WTC11 (cell line): ENCODE measurements at regions not wholly inside any gene's neighbourhood (a gene's known extent, or its start where the extent isn't known, plus 50 kb on each side); places are given as distances from the start of the nearest gene placed in this dataset.

Experiments
- CBFB ChIP-seq: sonication (generic); formaldehyde crosslinking; IDR thresholded peaks from 2 replicates; pipeline ENCODE4 v1.8.1; 2022; ENCODE audit warnings: mild to moderate bottlenecking, low read depth, missing genetic modification reagents
- ELF4 ChIP-seq: sonication (generic); formaldehyde crosslinking; IDR thresholded peaks from 2 replicates; pipeline ENCODE4 v1.8.1; 2022; ENCODE audit warnings: low read depth, mild to moderate bottlenecking, moderate library complexity, missing genetic modification reagents
- FOXJ3 ChIP-seq: sonication (generic); formaldehyde crosslinking; IDR thresholded peaks from 2 replicates; pipeline ENCODE4 v1.9.0; 2021; ENCODE audit warnings: missing genetic modification reagents, mild to moderate bottlenecking, borderline replicate concordance
- JUN ChIP-seq: sonication (generic); formaldehyde crosslinking; IDR thresholded peaks from 2 replicates; pipeline ENCODE4 v1.8.0; 2023; ENCODE audit warnings: mild to moderate bottlenecking, missing genetic modification reagents
- MYBL2 ChIP-seq: sonication (generic); formaldehyde crosslinking; IDR thresholded peaks from 2 replicates; pipeline ENCODE4 v1.8.1; 2023; ENCODE audit warnings: mild to moderate bottlenecking, moderate library complexity, missing genetic modification reagents
- NFE2L1 ChIP-seq: sonication (generic); formaldehyde crosslinking; IDR thresholded peaks from 2 replicates; pipeline ENCODE4 v1.8.1; 2023; ENCODE audit warnings: missing genetic modification reagents
- NFYB ChIP-seq: sonication (generic); formaldehyde crosslinking; conservative IDR thresholded peaks from 2 replicates; pipeline ENCODE4 v1.8.0; 2022; ENCODE audit warnings: low read depth, missing genetic modification reagents
- NR2C2 ChIP-seq: sonication (generic); formaldehyde crosslinking; IDR thresholded peaks from 2 replicates; pipeline ENCODE4 v1.8.0; 2022; ENCODE audit warnings: mild to moderate bottlenecking, missing genetic modification reagents
- TF ChIP-seq, protein P1 (sequence below): fragments of 200-600 bp; IDR thresholded peaks from 2 replicates; pipeline ENCODE4 v1.8.0; 2022; ENCODE audit warnings: antibody characterized with exemption
- TF ChIP-seq, protein P2 (sequence below): sonication (generic); formaldehyde crosslinking; IDR thresholded peaks from 2 replicates; pipeline ENCODE4 v1.8.1; 2023; ENCODE audit warnings: mild to moderate bottlenecking, missing genetic modification reagents, moderate library complexity
- TF ChIP-seq, protein P3 (sequence below): fragments of 250-450 bp; sonication (Bioruptor Pico); IDR thresholded peaks from 2 replicates; pipeline ENCODE4 v1.8.0; 2021; ENCODE audit warnings: mild to moderate bottlenecking

GRCh38 chr2:493228-493627 is 184.0 kb downstream of the TMEM18 start:
- TF ChIP-seq ELF4 (no peak), FOXJ3 (CRISPR knock-in tag) (no peak), MYBL2 (CRISPR knock-in tag) (no peak), NFE2L1 (no peak), NR2C2 (CRISPR knock-in tag) (no peak), CBFB (no peak), JUN (no peak), NFYB (CRISPR knock-in tag) (no peak)
- TF ChIP-seq, protein P1, sequence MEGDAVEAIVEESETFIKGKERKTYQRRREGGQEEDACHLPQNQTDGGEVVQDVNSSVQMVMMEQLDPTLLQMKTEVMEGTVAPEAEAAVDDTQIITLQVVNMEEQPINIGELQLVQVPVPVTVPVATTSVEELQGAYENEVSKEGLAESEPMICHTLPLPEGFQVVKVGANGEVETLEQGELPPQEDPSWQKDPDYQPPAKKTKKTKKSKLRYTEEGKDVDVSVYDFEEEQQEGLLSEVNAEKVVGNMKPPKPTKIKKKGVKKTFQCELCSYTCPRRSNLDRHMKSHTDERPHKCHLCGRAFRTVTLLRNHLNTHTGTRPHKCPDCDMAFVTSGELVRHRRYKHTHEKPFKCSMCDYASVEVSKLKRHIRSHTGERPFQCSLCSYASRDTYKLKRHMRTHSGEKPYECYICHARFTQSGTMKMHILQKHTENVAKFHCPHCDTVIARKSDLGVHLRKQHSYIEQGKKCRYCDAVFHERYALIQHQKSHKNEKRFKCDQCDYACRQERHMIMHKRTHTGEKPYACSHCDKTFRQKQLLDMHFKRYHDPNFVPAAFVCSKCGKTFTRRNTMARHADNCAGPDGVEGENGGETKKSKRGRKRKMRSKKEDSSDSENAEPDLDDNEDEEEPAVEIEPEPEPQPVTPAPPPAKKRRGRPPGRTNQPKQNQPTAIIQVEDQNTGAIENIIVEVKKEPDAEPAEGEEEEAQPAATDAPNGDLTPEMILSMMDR = no peak
- TF ChIP-seq, protein P2, sequence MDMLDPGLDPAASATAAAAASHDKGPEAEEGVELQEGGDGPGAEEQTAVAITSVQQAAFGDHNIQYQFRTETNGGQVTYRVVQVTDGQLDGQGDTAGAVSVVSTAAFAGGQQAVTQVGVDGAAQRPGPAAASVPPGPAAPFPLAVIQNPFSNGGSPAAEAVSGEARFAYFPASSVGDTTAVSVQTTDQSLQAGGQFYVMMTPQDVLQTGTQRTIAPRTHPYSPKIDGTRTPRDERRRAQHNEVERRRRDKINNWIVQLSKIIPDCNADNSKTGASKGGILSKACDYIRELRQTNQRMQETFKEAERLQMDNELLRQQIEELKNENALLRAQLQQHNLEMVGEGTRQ (CRISPR knock-in tag) = no peak
- TF ChIP-seq, protein P3, sequence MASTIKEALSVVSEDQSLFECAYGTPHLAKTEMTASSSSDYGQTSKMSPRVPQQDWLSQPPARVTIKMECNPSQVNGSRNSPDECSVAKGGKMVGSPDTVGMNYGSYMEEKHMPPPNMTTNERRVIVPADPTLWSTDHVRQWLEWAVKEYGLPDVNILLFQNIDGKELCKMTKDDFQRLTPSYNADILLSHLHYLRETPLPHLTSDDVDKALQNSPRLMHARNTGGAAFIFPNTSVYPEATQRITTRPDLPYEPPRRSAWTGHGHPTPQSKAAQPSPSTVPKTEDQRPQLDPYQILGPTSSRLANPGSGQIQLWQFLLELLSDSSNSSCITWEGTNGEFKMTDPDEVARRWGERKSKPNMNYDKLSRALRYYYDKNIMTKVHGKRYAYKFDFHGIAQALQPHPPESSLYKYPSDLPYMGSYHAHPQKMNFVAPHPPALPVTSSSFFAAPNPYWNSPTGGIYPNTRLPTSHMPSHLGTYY (CRISPR knock-in tag) = no peak
